IMR-90 (cell line): ENCODE measurements at regions not wholly inside any gene's neighbourhood (a gene's known extent, or its start where the extent isn't known, plus 50 kb on each side); places are given as distances from the start of the nearest gene placed in this dataset.

ENCODE experiments used
- ATAC-seq: fragments of 200-7000 bp; cut with Tn5 transposase; 2 replicates; pipeline ENCODE4 v1.9.1; 2020; ENCODE audit warnings: low read depth, mild to moderate bottlenecking, moderate library complexity
- BruUV-seq: library from RNA; stranded (reverse); fragments of 400-500 nt; replicated peaks from 2 replicates; lab custom pipeline; 2021; lab: Mats Ljungman, UMichigan
- CTCF ChIA-PET: fragments of 300-600 bp; formaldehyde crosslinking; extraction: SDS; loops from one replicate; lab custom pipeline; 2021; ENCODE audit warnings: antibody characterized with exemption; lab: Yijun Ruan, JAX
- POLR2A ChIA-PET: fragments of 300-600 bp; sonication (Branson Sonifier 250); formaldehyde crosslinking; loops from one replicate; lab custom pipeline; 2022; ENCODE audit warnings: antibody characterized with exemption; ENCODE audit not compliant: unreplicated experiment; lab: Charles Lee
- DNase-seq: peaks from one replicate; pipeline ENCODE4 v3.0.0; 2013
- H2AFZ ChIP-seq: replicated peaks from 2 replicates; pipeline ENCODE3; 2013; ENCODE audit warnings: low read length, mild to moderate bottlenecking; ENCODE audit not compliant: poor library complexity
- H2AK5ac ChIP-seq: 2 replicates; pipeline ENCODE4 v1.6.1; 2013; ENCODE audit warnings: low read depth, low read length, inconsistent platforms
- H2AK9ac ChIP-seq: replicated peaks from 2 replicates; pipeline ENCODE3; 2013; ENCODE audit warnings: mild to moderate bottlenecking, low read depth, low read length, moderate library complexity; ENCODE audit not compliant: poor library complexity
- H2BK120ac ChIP-seq: 2 replicates; pipeline ENCODE4 v1.6.1; 2013; ENCODE audit warnings: low read depth, low read length, inconsistent platforms
- H2BK15ac ChIP-seq: 3 replicates; pipeline ENCODE4 v1.6.1; 2013; ENCODE audit warnings: low read depth, low read length, inconsistent platforms
- H2BK20ac ChIP-seq: 2 replicates; pipeline ENCODE4 v1.6.1; 2013; ENCODE audit warnings: low read depth, mild to moderate bottlenecking, inconsistent platforms, low read length, moderate library complexity
- H2BK5ac ChIP-seq: 2 replicates; pipeline ENCODE4 v1.6.1; 2013; ENCODE audit warnings: mild to moderate bottlenecking, low read depth, low read length, inconsistent platforms; ENCODE audit not compliant: poor library complexity, severe bottlenecking
- H3K14ac ChIP-seq: replicated peaks from 2 replicates; pipeline ENCODE4 v1.6.1; 2013; ENCODE audit warnings: low read depth, low read length, inconsistent platforms
- H3K18ac ChIP-seq: 2 replicates; pipeline ENCODE4 v1.6.1; 2013; ENCODE audit warnings: low read depth, low read length, control low read depth
- H3K23ac ChIP-seq: 2 replicates; pipeline ENCODE4 v1.6.1; 2013; ENCODE audit warnings: low read depth, low read length, inconsistent platforms
- H3K27ac ChIP-seq: 2 replicates; pipeline ENCODE4 v1.5.1; 2013; ENCODE audit warnings: mild to moderate bottlenecking, control low read depth, low read length; ENCODE audit not compliant: insufficient read depth
- H3K27me3 ChIP-seq: 2 replicates; pipeline ENCODE4 v1.6.1; 2013; ENCODE audit warnings: low read length; ENCODE audit not compliant: control insufficient read depth, insufficient read depth
- H3K36me3 ChIP-seq: 2 replicates; pipeline ENCODE4 v1.6.1; 2013; ENCODE audit warnings: low read length, mixed read lengths; ENCODE audit not compliant: control insufficient read depth, insufficient read depth
- H3K4ac ChIP-seq: 2 replicates; pipeline ENCODE4 v1.6.1; 2013; ENCODE audit warnings: low read depth, low read length, inconsistent platforms
- H3K4me1 ChIP-seq: 2 replicates; pipeline ENCODE4 v1.6.1; 2013; ENCODE audit warnings: low read length, mixed read lengths; ENCODE audit not compliant: control insufficient read depth, insufficient read depth
- H3K4me2 ChIP-seq: 2 replicates; pipeline ENCODE4 v1.6.1; 2013; ENCODE audit warnings: low read depth, mild to moderate bottlenecking, control low read depth, low read length, moderate library complexity
- H3K4me3 ChIP-seq: 2 replicates; pipeline ENCODE4 v1.5.1; 2013; ENCODE audit warnings: low read depth, mild to moderate bottlenecking, control low read depth, low read length, moderate library complexity; ENCODE audit not compliant: insufficient read depth
- H3K56ac ChIP-seq: 2 replicates; pipeline ENCODE4 v1.6.1; 2013; ENCODE audit warnings: low read length, inconsistent platforms; ENCODE audit not compliant: insufficient read depth; ENCODE audit errors: extremely low read depth
- H3K79me1 ChIP-seq, 2 experiments: 2 replicates each; pipeline ENCODE4 v1.6.1; 2013; ENCODE audit warnings: low read length in 2 of 2, inconsistent platforms in 1 of 2, low read depth in 1 of 2
- H3K9ac ChIP-seq: 2 replicates; pipeline ENCODE4 v1.6.1; 2013; ENCODE audit warnings: low read depth, low read length, control low read depth
- H3K9me1 ChIP-seq: 2 replicates; pipeline ENCODE4 v1.6.1; 2013; ENCODE audit warnings: low read length, inconsistent platforms; ENCODE audit not compliant: insufficient read depth
- H3K9me3 ChIP-seq: 2 replicates; pipeline ENCODE4 v1.6.1; 2013; ENCODE audit warnings: low read length; ENCODE audit not compliant: control insufficient read depth, insufficient read depth
- H4K20me1 ChIP-seq: 2 replicates; pipeline ENCODE4 v1.6.1; 2013; ENCODE audit warnings: low read length, inconsistent platforms; ENCODE audit not compliant: insufficient read depth
- H4K5ac ChIP-seq: 2 replicates; pipeline ENCODE4 v1.6.1; 2013; ENCODE audit warnings: mild to moderate bottlenecking, low read depth, low read length, control low read depth
- H4K8ac ChIP-seq, 2 experiments: 2 replicates each; pipeline ENCODE4 v1.6.1; 2013; ENCODE audit warnings: low read depth in 2 of 2, low read length in 2 of 2, control low read depth in 1 of 2, inconsistent platforms in 1 of 2
- H4K91ac ChIP-seq: 2 replicates; pipeline ENCODE4 v1.6.1; 2013; ENCODE audit warnings: low read depth, low read length, inconsistent platforms; ENCODE audit not compliant: insufficient read depth
- CEBPB ChIP-seq: IDR thresholded peaks from 2 replicates; pipeline ENCODE4 v1.6.1; 2012; ENCODE audit warnings: low read depth, low read length, improper control_type of control experiment
- CTCF ChIP-seq: conservative IDR thresholded peaks from 2 replicates; pipeline ENCODE4 v1.5.1; 2012; ENCODE audit warnings: mild to moderate bottlenecking, low read depth, low read length, improper control_type of control experiment
- FOS ChIP-seq: fragments of 150-350 bp; IDR thresholded peaks from 2 replicates; pipeline ENCODE4 v1.6.1; 2016; ENCODE audit warnings: low read depth, low read length
- MAZ ChIP-seq: IDR thresholded peaks from 2 replicates; pipeline ENCODE4 v1.6.1; 2012; ENCODE audit warnings: low read depth, mild to moderate bottlenecking, low read length, improper control_type of control experiment, moderate library complexity, borderline replicate concordance
- MXI1 ChIP-seq: IDR thresholded peaks from 2 replicates; pipeline ENCODE4 v1.6.1; 2012; ENCODE audit warnings: low read depth, mild to moderate bottlenecking, low read length, moderate library complexity, borderline replicate concordance
- POLR2A ChIP-seq: IDR thresholded peaks from 2 replicates; pipeline ENCODE4 v1.6.1; 2012; ENCODE audit warnings: mild to moderate bottlenecking, low read depth, low read length
- RFX5 ChIP-seq: IDR thresholded peaks from 2 replicates; pipeline ENCODE4 v1.8.0; 2012; ENCODE audit warnings: low read depth, mild to moderate bottlenecking, low read length, moderate library complexity
- SMC3 ChIP-seq: fragments of 150-350 bp; IDR thresholded peaks from 2 replicates; pipeline ENCODE4 v1.6.1; 2016; ENCODE audit warnings: low read depth, mild to moderate bottlenecking, antibody characterized with exemption, low read length, moderate library complexity
- WGBS, 2 experiments: methylation state at CpG; one replicate each; pipeline versions ENCODE4 v1.1.5 to v1.1.7; 2013; ENCODE audit warnings: missing lambda C conversion rate in 2 of 2; ENCODE audit not compliant: insufficient read length in 1 of 2; ENCODE audit errors: extremely low coverage in 2 of 2; 5-methylcytosine and 5-hydroxymethylcytosine counted together
- dilution Hi-C: fragments of 300-500 bp; cut with HindIII; formaldehyde crosslinking; loops from one replicate; pipeline ENCODE4 v1.14.3; 2018; ENCODE audit warnings: low sequenced_read_pairs; ENCODE audit not compliant: unreplicated experiment
- in situ Hi-C: fragments of 300-500 bp; cut with MboI; formaldehyde crosslinking; loops from 3 replicates; pipeline ENCODE4 v1.14.3; 2019; ENCODE audit warnings: low sequenced_read_pairs, inconsistent platforms, mixed read lengths
- intact Hi-C: fragments of 100-400 bp; cut with micrococcal nuclease; formaldehyde crosslinking; loops from 2 replicates; pipeline ENCODE4 v1.10.0; 2022

- H4K20me1 ChIP-seq: no peaks in the 10 kb centered on the region
- no peak overlapping the region for H3K4ac ChIP-seq
- POLR2A ChIA-PET: no interaction called here
- no peak overlapping the region for H3K4me3 ChIP-seq
- no peak overlapping the region for H2AK5ac ChIP-seq
- no peak overlapping the region for H3K4me2 ChIP-seq
- no peak overlapping the region for H4K8ac ChIP-seq
- DNase-seq (no peak), ATAC-seq (no peak)
- no peaks in the 10 kb centered on the region for H3K27me3 ChIP-seq
- CTCF ChIA-PET: no interaction called here
- H3K18ac ChIP-seq: no peak overlapping the region
- no peak overlapping the region for H2BK120ac ChIP-seq
- H3K4me1 ChIP-seq: no peaks in the 10 kb centered on the region
- no peaks in the 10 kb centered on the region for H3K9me1 ChIP-seq
- TF ChIP-seq CEBPB (no peak), MAZ (no peak), FOS (no peak), POLR2A (no peak), MXI1 (no peak), RFX5 (no peak), SMC3 (no peak), CTCF (no peak)
- H3K14ac ChIP-seq: no peak overlapping the region
- no peak overlapping the region for H2BK20ac ChIP-seq
- H2AK9ac ChIP-seq: no peak overlapping the region
- BruUV-seq: no TSS peak
- in situ Hi-C loops (no loop called here), dilution Hi-C loops (no loop called here), intact Hi-C loops (no loop called here)
- H4K91ac ChIP-seq: no peak overlapping the region
- no peak overlapping the region for H4K5ac ChIP-seq
- peaks cover 10% of the 10 kb centered on the region for H3K9me3 ChIP-seq
- no peak overlapping the region for H3K27ac ChIP-seq
- no peak overlapping the region for H3K23ac ChIP-seq
- no peak overlapping the region for H2BK5ac ChIP-seq
- H3K36me3 ChIP-seq: no peaks in the 10 kb centered on the region
- no peak overlapping the region for H3K9ac ChIP-seq
- H2AFZ ChIP-seq: no peak overlapping the region
- H3K56ac ChIP-seq: no peak overlapping the region
- WGBS, 2 experiments: no CpG with 5 or more reads among the region's 4 CpGs
- no peaks in the 10 kb centered on the region for H3K79me1 ChIP-seq
- H2BK15ac ChIP-seq: no peak overlapping the region
These were observed 128.9 kb upstream of the CELF4 start for GRCh38 chr18:37694516-37694915.
